ENCODE measurements at regions not wholly inside any gene's neighbourhood (a gene's known extent, or its start where the extent isn't known, plus 50 kb on each side); places are given as distances from the start of the nearest gene placed in this dataset.

DNA sequence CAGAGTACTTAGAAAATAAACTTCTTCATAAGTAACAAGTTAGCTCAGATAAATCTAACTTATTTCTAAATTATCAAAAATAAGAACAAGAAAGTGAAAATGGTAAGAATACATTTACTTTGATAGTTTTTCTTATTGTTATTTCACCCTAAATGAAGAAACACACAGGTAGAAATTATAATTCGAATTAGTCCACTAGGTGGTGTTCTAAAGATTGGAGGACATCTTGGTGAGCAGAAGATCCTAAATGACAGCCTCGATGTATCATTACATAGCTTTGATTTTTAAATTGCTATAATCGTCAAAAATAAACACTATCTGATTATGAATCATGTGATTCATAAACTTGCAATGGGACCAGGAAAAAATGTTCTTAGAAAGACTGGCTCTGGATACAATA, 280.8 kb upstream of the UBE2E2 start:
- no peaks in the 10 kb centered on the region for H3K27me3 Mint-ChIP-seq (ENCODE audit: unreplicated experiment)
- H3K27ac Mint-ChIP-seq (ENCODE audit: unreplicated experiment): no peak overlapping the region

DNA sequence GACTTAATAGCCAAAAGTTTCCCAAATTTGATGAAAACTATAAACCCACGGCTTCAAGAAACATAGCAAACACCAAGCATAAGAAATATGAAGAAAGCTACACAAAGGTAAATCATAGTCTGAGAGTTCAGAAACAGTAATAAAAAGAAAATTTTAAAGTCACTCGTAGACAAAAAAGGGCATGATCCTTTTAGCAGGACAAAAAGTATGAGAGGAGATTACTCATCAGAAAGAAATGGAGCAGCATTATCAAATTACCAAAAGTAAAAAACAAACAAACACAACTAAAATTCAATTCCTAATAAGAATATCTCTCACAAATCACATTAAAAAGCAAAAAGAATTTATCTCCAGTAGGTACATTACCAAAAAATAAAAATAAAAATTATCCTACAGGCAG, 279.4 kb upstream of the UBE2E2 start:
- Mint-ChIP-seq H3K27me3 (ENCODE audit: unreplicated experiment) (no peaks in the 10 kb centered on the region), H3K36me3 (ENCODE audit: low read depth, unreplicated experiment) (no peaks in the 10 kb centered on the region), H3K4me3 (ENCODE audit: unreplicated experiment) (no peak overlapping the region), H3K27ac (ENCODE audit: unreplicated experiment) (no peak overlapping the region), H3K9me3 (ENCODE audit: unreplicated experiment) (no peaks in the 10 kb centered on the region), H3K4me1 (ENCODE audit: unreplicated experiment) (no peaks in the 10 kb centered on the region)
- TF ChIP-seq, protein P1, sequence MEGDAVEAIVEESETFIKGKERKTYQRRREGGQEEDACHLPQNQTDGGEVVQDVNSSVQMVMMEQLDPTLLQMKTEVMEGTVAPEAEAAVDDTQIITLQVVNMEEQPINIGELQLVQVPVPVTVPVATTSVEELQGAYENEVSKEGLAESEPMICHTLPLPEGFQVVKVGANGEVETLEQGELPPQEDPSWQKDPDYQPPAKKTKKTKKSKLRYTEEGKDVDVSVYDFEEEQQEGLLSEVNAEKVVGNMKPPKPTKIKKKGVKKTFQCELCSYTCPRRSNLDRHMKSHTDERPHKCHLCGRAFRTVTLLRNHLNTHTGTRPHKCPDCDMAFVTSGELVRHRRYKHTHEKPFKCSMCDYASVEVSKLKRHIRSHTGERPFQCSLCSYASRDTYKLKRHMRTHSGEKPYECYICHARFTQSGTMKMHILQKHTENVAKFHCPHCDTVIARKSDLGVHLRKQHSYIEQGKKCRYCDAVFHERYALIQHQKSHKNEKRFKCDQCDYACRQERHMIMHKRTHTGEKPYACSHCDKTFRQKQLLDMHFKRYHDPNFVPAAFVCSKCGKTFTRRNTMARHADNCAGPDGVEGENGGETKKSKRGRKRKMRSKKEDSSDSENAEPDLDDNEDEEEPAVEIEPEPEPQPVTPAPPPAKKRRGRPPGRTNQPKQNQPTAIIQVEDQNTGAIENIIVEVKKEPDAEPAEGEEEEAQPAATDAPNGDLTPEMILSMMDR (IDR thresholded peaks at IDR 0.05; ENCODE audit: unreplicated experiment): no peak
- DNase-seq (ENCODE audit: low spot score): no peak

More for the DNA sequence above, 280.8 kb upstream of the UBE2E2 start:
- Mint-ChIP-seq H3K9me3 (ENCODE audit: unreplicated experiment) (no peaks in the 10 kb centered on the region), H3K4me1 (ENCODE audit: unreplicated experiment) (no peaks in the 10 kb centered on the region), H3K36me3 (ENCODE audit: low read depth, unreplicated experiment) (no peaks in the 10 kb centered on the region), H3K4me3 (ENCODE audit: unreplicated experiment) (no peak overlapping the region)
- TF ChIP-seq, protein P1 (IDR thresholded peaks at IDR 0.05; ENCODE audit: unreplicated experiment): peak; percentile 62
- DNase-seq (ENCODE audit: low spot score): no peak

DNA sequence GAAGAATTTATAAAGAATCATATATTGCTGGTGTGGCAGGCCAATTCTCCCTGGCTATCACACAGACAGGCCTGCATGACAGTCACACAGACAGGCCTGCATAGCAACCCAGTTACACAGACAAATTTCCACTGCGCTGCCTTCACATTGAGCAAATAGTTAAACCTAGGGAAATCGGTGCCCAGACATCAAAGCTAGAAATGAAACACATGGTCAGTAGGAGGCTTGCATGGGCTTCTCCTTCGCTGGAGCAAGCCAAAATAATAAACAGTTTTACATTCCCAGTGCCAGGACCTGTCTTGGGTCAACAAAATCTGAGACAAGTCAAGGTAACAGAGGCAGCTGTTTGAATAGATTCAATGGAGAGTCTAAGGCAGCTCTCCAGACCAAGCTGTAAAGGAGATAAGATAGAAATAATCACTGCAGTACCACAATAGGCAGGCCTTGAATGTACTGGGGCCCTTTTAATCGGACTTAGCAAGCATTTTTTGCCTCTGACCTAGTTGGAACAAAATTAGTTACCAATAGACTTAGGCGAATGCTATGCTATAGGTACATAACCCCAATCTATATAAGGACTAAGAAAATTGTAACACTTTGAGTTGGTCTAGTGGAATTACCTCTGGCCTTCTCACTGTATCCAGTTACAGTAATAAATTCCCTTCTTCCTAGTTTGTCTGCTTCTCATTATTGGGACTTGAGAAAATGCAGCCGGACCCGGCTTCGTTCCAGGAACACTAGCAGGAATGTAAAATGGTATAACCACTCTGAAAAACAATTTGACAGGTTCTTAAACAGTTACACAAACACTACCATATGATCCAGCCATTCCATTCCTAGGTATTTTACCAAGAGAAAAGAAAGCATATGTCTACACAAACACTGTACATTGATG, 274.7 kb upstream of the UBE2E2 start:
- H3K9me3 Mint-ChIP-seq (ENCODE audit: unreplicated experiment): no peaks in the 10 kb centered on the region
- H3K4me1 Mint-ChIP-seq (ENCODE audit: unreplicated experiment): no peaks in the 10 kb centered on the region
- TF ChIP-seq, protein P1 (IDR thresholded peaks at IDR 0.05; ENCODE audit: unreplicated experiment): no peak
- H3K36me3 Mint-ChIP-seq (ENCODE audit: low read depth, unreplicated experiment): no peaks in the 10 kb centered on the region
- DNase-seq (ENCODE audit: low spot score): no peak
- H3K4me3 Mint-ChIP-seq (ENCODE audit: unreplicated experiment): no peak overlapping the region
- no peak overlapping the region for H3K27ac Mint-ChIP-seq (ENCODE audit: unreplicated experiment)
- H3K27me3 Mint-ChIP-seq (ENCODE audit: unreplicated experiment): no peaks in the 10 kb centered on the region

DNA sequence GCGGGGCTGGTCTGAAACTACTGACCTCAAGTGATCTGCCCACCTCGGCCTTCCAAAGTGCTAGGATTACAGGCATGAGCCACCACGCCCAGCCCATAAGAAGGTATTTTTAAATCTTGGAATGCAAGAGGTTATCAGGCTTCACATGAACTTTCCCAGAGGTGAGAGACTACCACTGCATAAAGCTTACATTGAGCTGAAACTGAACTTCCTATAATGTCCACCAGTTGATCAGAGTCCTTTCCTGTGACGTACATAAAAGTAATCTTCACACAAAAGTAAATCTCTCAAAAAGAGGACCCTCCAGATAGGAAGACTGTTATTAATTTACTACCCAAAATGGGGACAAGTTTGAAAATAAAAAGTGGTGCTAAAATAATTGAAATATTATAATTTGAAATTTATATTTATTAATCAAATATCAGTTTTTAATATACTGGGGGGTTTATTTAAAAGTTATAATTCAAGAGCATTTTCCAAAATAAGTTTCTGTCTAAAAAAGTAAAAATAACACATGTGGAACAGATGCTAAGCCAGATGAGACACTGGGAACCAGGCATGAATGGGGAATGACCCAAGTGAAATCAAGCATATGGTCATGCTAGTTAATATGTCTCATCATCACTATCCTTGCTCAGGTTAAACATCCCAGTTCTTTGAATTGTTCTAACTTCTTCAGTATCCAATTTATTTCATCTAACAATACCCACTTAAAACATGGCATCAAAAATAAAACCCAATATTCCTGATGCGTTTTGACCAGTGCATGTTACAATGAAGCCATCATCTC, 269.9 kb upstream of the UBE2E2 start:
- no peaks in the 10 kb centered on the region for H3K36me3 Mint-ChIP-seq (ENCODE audit: low read depth, unreplicated experiment)
- H3K27ac Mint-ChIP-seq (ENCODE audit: unreplicated experiment): no peak overlapping the region
- TF ChIP-seq, protein P1 (IDR thresholded peaks at IDR 0.05; ENCODE audit: unreplicated experiment): no peak
- no peak for DNase-seq (ENCODE audit: low spot score)
- H3K4me1 Mint-ChIP-seq (ENCODE audit: unreplicated experiment): no peaks in the 10 kb centered on the region
- no peaks in the 10 kb centered on the region for H3K27me3 Mint-ChIP-seq (ENCODE audit: unreplicated experiment)
- no peak overlapping the region for H3K4me3 Mint-ChIP-seq (ENCODE audit: unreplicated experiment)
- H3K9me3 Mint-ChIP-seq (ENCODE audit: unreplicated experiment): no peaks in the 10 kb centered on the region

DNA sequence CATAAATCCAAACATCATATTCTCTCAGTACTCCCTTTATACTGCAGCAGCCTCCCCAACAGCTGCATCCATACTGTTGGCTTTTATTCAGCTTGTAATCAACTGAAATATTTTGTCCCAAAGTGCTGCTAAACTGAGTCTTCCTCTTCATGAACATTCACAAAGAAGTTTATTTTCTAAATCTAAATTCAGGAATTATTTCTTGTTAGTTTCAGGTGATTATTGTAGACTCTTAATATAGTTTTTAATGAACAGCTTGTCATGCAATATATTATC, 269.3 kb upstream of the UBE2E2 start:
- H3K27me3 Mint-ChIP-seq (ENCODE audit: unreplicated experiment): no peaks in the 10 kb centered on the region
- H3K9me3 Mint-ChIP-seq (ENCODE audit: unreplicated experiment): no peaks in the 10 kb centered on the region
- no peak overlapping the region for H3K4me3 Mint-ChIP-seq (ENCODE audit: unreplicated experiment)
- TF ChIP-seq, protein P1 (IDR thresholded peaks at IDR 0.05; ENCODE audit: unreplicated experiment): no peak
- H3K4me1 Mint-ChIP-seq (ENCODE audit: unreplicated experiment): no peaks in the 10 kb centered on the region
- no peaks in the 10 kb centered on the region for H3K36me3 Mint-ChIP-seq (ENCODE audit: low read depth, unreplicated experiment)
- DNase-seq (ENCODE audit: low spot score): no peak
- no peak overlapping the region for H3K27ac Mint-ChIP-seq (ENCODE audit: unreplicated experiment)

Data from endothelial cell (in vitro differentiated cells).